Right lobe of liver (tissue), 6 donors: ENCODE measurements at regions not wholly inside any gene's neighbourhood (a gene's known extent, or its start where the extent isn't known, plus 50 kb on each side); places are given as distances from the start of the nearest gene placed in this dataset.

Experiments used
- ATAC-seq, 4 donors: fragments of 200-7000 bp; cut with Tn5 transposase; one replicate each; pipeline ENCODE4 v1.9.1; 2020; ENCODE audit warnings: mild to moderate bottlenecking in 4 of 4, moderate library complexity in 4 of 4
- DNase-seq, 3 donors: peaks; one replicate each; pipeline ENCODE4 v3.0.0-alpha.2; 2020
- H3K27ac ChIP-seq, 3 donors: fragments of 200-600 bp; one replicate each; pipeline ENCODE4 v1.8.0; 2022
- H3K27me3 ChIP-seq, 2 donors: fragments of 200-600 bp; one replicate each; pipeline ENCODE4 v1.8.0; 2022
- H3K36me3 ChIP-seq, 4 donors: fragments of 200-600 bp; sonication (generic) in 1 of 4; one replicate each; pipeline versions ENCODE4 v1.5.1 to v1.8.0; 2017 to 2022; ENCODE audit warnings: control low read depth in 1 of 4
- H3K4me1 ChIP-seq, 4 donors: fragments of 200-600 bp; sonication (generic) in 1 of 4; one replicate each; pipeline versions ENCODE4 v1.5.1 to v1.8.0; 2017 to 2022; ENCODE audit warnings: control low read depth in 1 of 4
- H3K4me3 ChIP-seq, 3 donors: fragments of 200-600 bp; one replicate each; pipeline ENCODE4 v1.8.0; 2022
- H3K9me3 ChIP-seq, 4 donors: fragments of 200-600 bp; sonication (generic) in 1 of 4; one replicate each; pipeline versions ENCODE4 v1.5.1 to v1.8.0; 2017 to 2022; ENCODE audit warnings: control low read depth in 1 of 4
- CTCF ChIP-seq, 4 donors: fragments of 200-600 bp in 3 of 4; fragments of 450-650 bp in 1 of 4; IDR thresholded peaks; one replicate each; pipeline versions ENCODE4 v1.5.1 to v1.8.0; 2016 to 2022; ENCODE audit warnings: antibody characterized with exemption in 4 of 4, mild to moderate bottlenecking in 2 of 4
- POLR2A ChIP-seq: fragments of 450-650 bp; IDR thresholded peaks from one replicate; pipeline ENCODE4 v1.6.1; 2017; ENCODE audit warnings: antibody characterized with exemption, mild to moderate bottlenecking
- WGBS: methylation state at CpG from one replicate; pipeline ENCODE4 v1.1.6; 2018; ENCODE audit warnings: low coverage, low lambda C conversion rate; ENCODE audit not compliant: insufficient coverage; ENCODE audit errors: missing lambda C conversion rate; 5-methylcytosine and 5-hydroxymethylcytosine counted together
- intact Hi-C, 2 donors: fragments of 100-400 bp; cut with DNase I; formaldehyde crosslinking; loops; one replicate each; pipeline versions ENCODE4 v1.11.2 to v1.14.1; 2022
- donor health status: DM: no; HTN: yes; CAD: no.
- donor health status: DM: no; HTN: no; CAD: no.
- donor health status: DM: no; HTN: no; CAD: no.
- donor health status: DM: no; HTN: yes; CAD: no.
- donor health status: DM: no; HTN: yes; CAD: no.

GRCh38 chr14:104396682-104397470 lies 182.7 kb upstream of the C14orf180 start:
- DNase-seq = no peak
- no peaks in the 10 kb centered on the region for H3K4me1 ChIP-seq
- 92% methylated on average over 4 of the region's 17 CpGs for WGBS
- no peak overlapping the region for H3K4me3 ChIP-seq
- intact Hi-C loops = no loop called here
- no peaks in the 10 kb centered on the region for H3K36me3 ChIP-seq
- H3K27me3 ChIP-seq = no peaks in the 10 kb centered on the region
- H3K9me3 ChIP-seq = no peaks in the 10 kb centered on the region
- H3K27ac ChIP-seq = no peak overlapping the region
- ATAC-seq = no peak
- no peak for TF ChIP-seq CTCF (IDR thresholded peaks at IDR 0.05)

GRCh38 chr14:104397956-104398355 lies 181.6 kb upstream of the C14orf180 start:
- DNase-seq (no peak), ATAC-seq (no peak)
- H3K4me1 ChIP-seq = no peaks in the 10 kb centered on the region
- H3K27ac ChIP-seq = no peak overlapping the region
- TF ChIP-seq POLR2A (no peak), CTCF (IDR thresholded peaks at IDR 0.05) (no peak)
- WGBS = 89% methylated on average over 2 of the region's 2 CpGs
- H3K36me3 ChIP-seq = no peaks in the 10 kb centered on the region
- H3K4me3 ChIP-seq = no peak overlapping the region
- no peaks in the 10 kb centered on the region for H3K9me3 ChIP-seq
- intact Hi-C loops = no loop called here
- H3K27me3 ChIP-seq = no peaks in the 10 kb centered on the region

GRCh38 chr14:104398656-104399055 lies 180.9 kb upstream of the C14orf180 start:
- Histone ChIP-seq H3K4me1 (no peaks in the 10 kb centered on the region), H3K4me3 (no peak overlapping the region), H3K36me3 (no peaks in the 10 kb centered on the region), H3K9me3 (no peaks in the 10 kb centered on the region), H3K27ac (no peak overlapping the region), H3K27me3 (no peaks in the 10 kb centered on the region)
- DNase-seq = no peak
- TF ChIP-seq CTCF (IDR thresholded peaks at IDR 0.05) = no peak
- TF ChIP-seq POLR2A = no peak
- WGBS = 97% methylated on average over 6 of the region's 7 CpGs
- ATAC-seq = no peak
- intact Hi-C loops = no loop called here

- Histone ChIP-seq H3K9me3 (no peaks in the 10 kb centered on the region), H3K4me1 (no peaks in the 10 kb centered on the region), H3K36me3 (no peaks in the 10 kb centered on the region), H3K27ac (no peak overlapping the region), H3K4me3 (no peak overlapping the region), H3K27me3 (no peaks in the 10 kb centered on the region)
- intact Hi-C loops = no loop called here
- ATAC-seq (no peak), DNase-seq (no peak)
- WGBS = 61% methylated on average over 9 of the region's 10 CpGs
- TF ChIP-seq CTCF (IDR thresholded peaks at IDR 0.05) (no peak), POLR2A (no peak)
These were observed 180.0 kb upstream of the C14orf180 start for GRCh38 chr14:104399432-104400155.
